ENCODE measurements at regions not wholly inside any gene's neighbourhood (a gene's known extent, or its start where the extent isn't known, plus 50 kb on each side); places are given as distances from the start of the nearest gene placed in this dataset.

DNA sequence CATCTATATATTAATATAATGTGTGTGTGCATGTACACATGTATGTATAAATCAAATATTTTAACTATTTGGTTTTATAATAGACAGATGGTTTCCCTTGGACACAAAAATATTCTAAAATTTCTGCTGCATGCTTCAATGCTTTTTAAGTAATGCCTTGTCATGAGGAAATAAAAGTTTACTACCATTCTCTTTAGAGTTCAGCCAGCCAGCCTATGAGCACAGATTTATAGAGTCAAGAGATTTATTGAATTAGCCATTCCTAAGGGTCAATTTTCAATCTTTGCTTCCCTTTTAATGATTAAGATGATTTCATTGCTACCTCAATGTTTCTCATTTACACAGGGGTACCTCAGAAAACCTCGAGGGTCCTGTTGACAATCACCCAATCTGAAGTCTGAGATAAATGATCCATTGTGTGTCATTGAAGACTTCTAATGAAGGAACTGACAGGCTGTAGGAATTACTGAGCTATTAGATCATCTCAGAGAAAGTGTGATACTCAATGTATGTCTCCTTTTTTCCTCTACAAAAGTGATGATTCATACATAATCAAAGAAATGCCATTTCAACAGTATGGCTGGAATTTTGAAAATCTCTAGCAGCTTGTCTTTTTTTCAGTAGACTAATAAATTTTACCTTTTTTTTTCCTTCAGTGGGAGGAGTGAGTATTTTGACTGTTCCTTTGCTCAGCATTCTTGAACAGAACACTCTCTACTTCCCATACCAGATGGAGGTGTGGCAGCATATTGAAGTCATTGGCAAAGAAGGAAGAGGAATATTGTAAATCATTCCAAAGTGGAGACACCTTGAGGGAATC, 222.6 kb upstream of the PCDH18 start:
- no peak overlapping the region for H3K4me3 Mint-ChIP-seq
- H3K27ac Mint-ChIP-seq = no peak overlapping the region
- no peaks in the 10 kb centered on the region for H3K9me3 Mint-ChIP-seq
- no peaks in the 10 kb centered on the region for H3K4me1 Mint-ChIP-seq
- TF ChIP-seq ZNF121 (CRISPR knock-in tag; IDR thresholded peaks at IDR 0.05) = no peak
- TF ChIP-seq, protein P1, sequence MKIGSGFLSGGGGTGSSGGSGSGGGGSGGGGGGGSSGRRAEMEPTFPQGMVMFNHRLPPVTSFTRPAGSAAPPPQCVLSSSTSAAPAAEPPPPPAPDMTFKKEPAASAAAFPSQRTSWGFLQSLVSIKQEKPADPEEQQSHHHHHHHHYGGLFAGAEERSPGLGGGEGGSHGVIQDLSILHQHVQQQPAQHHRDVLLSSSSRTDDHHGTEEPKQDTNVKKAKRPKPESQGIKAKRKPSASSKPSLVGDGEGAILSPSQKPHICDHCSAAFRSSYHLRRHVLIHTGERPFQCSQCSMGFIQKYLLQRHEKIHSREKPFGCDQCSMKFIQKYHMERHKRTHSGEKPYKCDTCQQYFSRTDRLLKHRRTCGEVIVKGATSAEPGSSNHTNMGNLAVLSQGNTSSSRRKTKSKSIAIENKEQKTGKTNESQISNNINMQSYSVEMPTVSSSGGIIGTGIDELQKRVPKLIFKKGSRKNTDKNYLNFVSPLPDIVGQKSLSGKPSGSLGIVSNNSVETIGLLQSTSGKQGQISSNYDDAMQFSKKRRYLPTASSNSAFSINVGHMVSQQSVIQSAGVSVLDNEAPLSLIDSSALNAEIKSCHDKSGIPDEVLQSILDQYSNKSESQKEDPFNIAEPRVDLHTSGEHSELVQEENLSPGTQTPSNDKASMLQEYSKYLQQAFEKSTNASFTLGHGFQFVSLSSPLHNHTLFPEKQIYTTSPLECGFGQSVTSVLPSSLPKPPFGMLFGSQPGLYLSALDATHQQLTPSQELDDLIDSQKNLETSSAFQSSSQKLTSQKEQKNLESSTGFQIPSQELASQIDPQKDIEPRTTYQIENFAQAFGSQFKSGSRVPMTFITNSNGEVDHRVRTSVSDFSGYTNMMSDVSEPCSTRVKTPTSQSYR (CRISPR knock-in tag; IDR thresholded peaks at IDR 0.05) = no peak
- TF ChIP-seq GRHL2 (CRISPR knock-in tag; IDR thresholded peaks at IDR 0.05; ENCODE audit: insufficient replicate concordance, severe bottlenecking) = no peak
- ATAC-seq = no peak
- no peaks in the 10 kb centered on the region for H3K36me3 Mint-ChIP-seq
- ChIA-PET CTCF (no interaction called here), POLR2A (no interaction called here)
- no peaks in the 10 kb centered on the region for H3K27me3 Mint-ChIP-seq (ENCODE audit: low read depth)
- DNase-seq (ENCODE audit: low spot score) = no peak

DNA sequence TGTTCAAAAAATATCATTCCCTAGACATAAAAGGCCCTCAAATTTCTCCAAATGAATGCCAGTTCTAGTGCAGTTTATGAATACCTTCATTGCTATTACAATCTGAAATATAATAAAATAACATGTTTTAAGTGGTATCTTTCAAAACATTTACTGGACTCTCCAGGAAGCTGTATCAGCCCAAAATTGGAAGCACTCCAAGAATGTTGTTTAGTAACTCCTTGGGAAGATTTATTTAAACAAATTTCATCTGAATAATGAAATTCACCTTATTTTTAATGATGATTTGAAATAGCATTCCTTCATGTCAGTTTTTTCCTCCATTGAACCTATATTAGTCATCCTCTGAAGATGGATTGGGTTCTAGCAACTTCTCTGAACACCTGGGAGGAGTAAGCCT, 217.2 kb upstream of the PCDH18 start:
- POLR2A ChIA-PET = no interaction called here
- peaks cover 5% of the 10 kb centered on the region; the same call in 1 of the 2 replicates for H3K4me1 Mint-ChIP-seq
- no peak for ATAC-seq
- H3K9me3 Mint-ChIP-seq = peaks cover 10% of the 10 kb centered on the region
- no peak for DNase-seq (ENCODE audit: low spot score)
- H3K27ac Mint-ChIP-seq = no peak overlapping the region
- TF ChIP-seq TP53 (CRISPR knock-in tag; IDR thresholded peaks at IDR 0.05) = no peak
- no peak for TF ChIP-seq SMAD3 (CRISPR knock-in tag; IDR thresholded peaks at IDR 0.05; ENCODE audit: borderline replicate concordance)
- no peak for TF ChIP-seq ZNF396 (CRISPR knock-in tag; IDR thresholded peaks at IDR 0.05; ENCODE audit: borderline replicate concordance)
- TF ChIP-seq SMAD4 (CRISPR knock-in tag; IDR thresholded peaks at IDR 0.05) = no peak
- TF ChIP-seq, protein P2, sequence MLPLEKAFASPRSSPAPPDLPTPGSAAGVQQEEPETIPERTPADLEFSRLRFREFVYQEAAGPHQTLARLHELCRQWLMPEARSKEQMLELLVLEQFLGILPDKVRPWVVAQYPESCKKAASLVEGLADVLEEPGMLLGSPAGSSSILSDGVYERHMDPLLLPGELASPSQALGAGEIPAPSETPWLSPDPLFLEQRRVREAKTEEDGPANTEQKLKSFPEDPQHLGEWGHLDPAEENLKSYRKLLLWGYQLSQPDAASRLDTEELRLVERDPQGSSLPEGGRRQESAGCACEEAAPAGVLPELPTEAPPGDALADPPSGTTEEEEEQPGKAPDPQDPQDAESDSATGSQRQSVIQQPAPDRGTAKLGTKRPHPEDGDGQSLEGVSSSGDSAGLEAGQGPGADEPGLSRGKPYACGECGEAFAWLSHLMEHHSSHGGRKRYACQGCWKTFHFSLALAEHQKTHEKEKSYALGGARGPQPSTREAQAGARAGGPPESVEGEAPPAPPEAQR (CRISPR knock-in tag; IDR thresholded peaks at IDR 0.05) = no peak
- no peak for TF ChIP-seq PRRX2 (CRISPR knock-in tag; IDR thresholded peaks at IDR 0.05)
- no peak for TF ChIP-seq JAZF1 (CRISPR knock-in tag; IDR thresholded peaks at IDR 0.05)
- TF ChIP-seq, protein P3, sequence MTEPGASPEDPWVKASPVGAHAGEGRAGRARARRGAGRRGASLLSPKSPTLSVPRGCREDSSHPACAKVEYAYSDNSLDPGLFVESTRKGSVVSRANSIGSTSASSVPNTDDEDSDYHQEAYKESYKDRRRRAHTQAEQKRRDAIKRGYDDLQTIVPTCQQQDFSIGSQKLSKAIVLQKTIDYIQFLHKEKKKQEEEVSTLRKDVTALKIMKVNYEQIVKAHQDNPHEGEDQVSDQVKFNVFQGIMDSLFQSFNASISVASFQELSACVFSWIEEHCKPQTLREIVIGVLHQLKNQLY (CRISPR knock-in tag; IDR thresholded peaks at IDR 0.05) = no peak
- TF ChIP-seq ZNF423 (CRISPR knock-in tag; IDR thresholded peaks at IDR 0.05) = no peak
- CTCF ChIA-PET = no interaction called here
- H3K4me3 Mint-ChIP-seq = no peak overlapping the region
- H3K36me3 Mint-ChIP-seq = no peaks in the 10 kb centered on the region
- no peaks in the 10 kb centered on the region for H3K27me3 Mint-ChIP-seq (ENCODE audit: low read depth)

DNA sequence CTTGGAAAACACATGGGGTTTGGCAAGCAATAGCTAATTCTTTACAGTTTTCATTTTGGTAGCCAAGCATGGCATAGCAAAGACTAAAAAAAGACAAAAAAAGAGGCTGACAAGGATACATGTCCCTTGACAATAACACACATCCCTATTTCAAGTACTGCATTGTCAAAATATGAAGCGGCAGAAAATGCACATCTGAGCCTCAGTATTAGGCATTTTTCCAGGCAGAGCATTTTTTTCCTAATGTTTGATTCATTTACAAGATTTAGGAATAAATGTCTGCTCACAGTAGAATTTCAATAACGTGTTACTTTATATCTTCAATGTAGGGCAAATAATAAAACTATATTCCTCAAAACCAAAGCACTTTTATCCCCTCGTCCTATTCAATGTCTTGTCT, 216.3 kb upstream of the PCDH18 start:
- CTCF ChIA-PET = no interaction called here
- H3K36me3 Mint-ChIP-seq = no peaks in the 10 kb centered on the region
- H3K27me3 Mint-ChIP-seq (ENCODE audit: low read depth) = no peaks in the 10 kb centered on the region
- POLR2A ChIA-PET = no interaction called here
- DNase-seq (ENCODE audit: low spot score) = no peak
- H3K4me1 Mint-ChIP-seq = peaks cover 9% of the 10 kb centered on the region; the same call in 1 of the 2 replicates
- no peak overlapping the region for H3K27ac Mint-ChIP-seq
- no peak for TF ChIP-seq ZBTB21 (CRISPR knock-in tag; IDR thresholded peaks at IDR 0.05; ENCODE audit: borderline replicate concordance)
- TF ChIP-seq, protein P4, sequence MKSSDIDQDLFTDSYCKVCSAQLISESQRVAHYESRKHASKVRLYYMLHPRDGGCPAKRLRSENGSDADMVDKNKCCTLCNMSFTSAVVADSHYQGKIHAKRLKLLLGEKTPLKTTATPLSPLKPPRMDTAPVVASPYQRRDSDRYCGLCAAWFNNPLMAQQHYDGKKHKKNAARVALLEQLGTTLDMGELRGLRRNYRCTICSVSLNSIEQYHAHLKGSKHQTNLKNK (CRISPR knock-in tag; IDR thresholded peaks at IDR 0.05) = no peak
- no peak for ATAC-seq
- peaks cover 10% of the 10 kb centered on the region for H3K9me3 Mint-ChIP-seq
- H3K4me3 Mint-ChIP-seq = no peak overlapping the region

DNA sequence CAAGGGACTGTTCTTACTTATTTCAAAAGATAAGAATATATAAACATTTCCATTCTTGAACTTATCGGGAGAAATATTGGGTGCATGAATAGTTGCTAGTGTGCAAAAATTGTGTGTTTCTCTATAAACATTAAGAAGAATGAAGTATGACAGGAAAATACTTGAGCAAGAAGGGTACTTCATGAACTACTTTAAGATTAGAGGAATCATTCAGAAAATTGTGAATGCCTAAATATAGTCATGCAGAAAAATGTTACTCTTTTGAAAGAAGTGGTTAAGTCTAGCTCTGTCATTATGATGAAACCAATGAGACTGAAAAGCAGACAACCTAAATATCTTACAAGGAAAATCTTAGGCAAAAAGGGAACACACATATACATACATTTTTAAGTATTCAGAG, 207.8 kb upstream of the PCDH18 start:
- Mint-ChIP-seq H3K36me3 (no peaks in the 10 kb centered on the region), H3K4me3 (no peak overlapping the region), H3K27me3 (ENCODE audit: low read depth) (no peaks in the 10 kb centered on the region), H3K27ac (no peak overlapping the region), H3K4me1 (peaks cover 9% of the 10 kb centered on the region), H3K9me3 (no peaks in the 10 kb centered on the region)
- DNase-seq (ENCODE audit: low spot score) = no peak
- no peak for ATAC-seq
- POLR2A ChIA-PET = no interaction called here
- CTCF ChIA-PET = no interaction called here
- TF ChIP-seq, protein P5, sequence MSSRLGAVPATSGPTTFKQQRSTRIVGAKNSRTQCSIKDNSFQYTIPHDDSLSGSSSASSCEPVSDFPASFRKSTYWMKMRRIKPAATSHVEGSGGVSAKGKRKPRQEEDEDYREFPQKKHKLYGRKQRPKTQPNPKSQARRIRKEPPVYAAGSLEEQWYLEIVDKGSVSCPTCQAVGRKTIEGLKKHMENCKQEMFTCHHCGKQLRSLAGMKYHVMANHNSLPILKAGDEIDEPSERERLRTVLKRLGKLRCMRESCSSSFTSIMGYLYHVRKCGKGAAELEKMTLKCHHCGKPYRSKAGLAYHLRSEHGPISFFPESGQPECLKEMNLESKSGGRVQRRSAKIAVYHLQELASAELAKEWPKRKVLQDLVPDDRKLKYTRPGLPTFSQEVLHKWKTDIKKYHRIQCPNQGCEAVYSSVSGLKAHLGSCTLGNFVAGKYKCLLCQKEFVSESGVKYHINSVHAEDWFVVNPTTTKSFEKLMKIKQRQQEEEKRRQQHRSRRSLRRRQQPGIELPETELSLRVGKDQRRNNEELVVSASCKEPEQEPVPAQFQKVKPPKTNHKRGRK (CRISPR knock-in tag; IDR thresholded peaks at IDR 0.05; ENCODE audit: borderline replicate concordance) = no peak
- TF ChIP-seq, protein P4 (CRISPR knock-in tag; IDR thresholded peaks at IDR 0.05) = no peak
- no peak for TF ChIP-seq ZNF219 (CRISPR knock-in tag; IDR thresholded peaks at IDR 0.05; ENCODE audit: borderline replicate concordance)
- no peak for TF ChIP-seq TEAD4 (CRISPR knock-in tag; IDR thresholded peaks at IDR 0.05)
